ENCODE measurements at regions not wholly inside any gene's neighbourhood (a gene's known extent, or its start where the extent isn't known, plus 50 kb on each side); places are given as distances from the start of the nearest gene placed in this dataset.
"Not testable (repeated sequence)": the region's sequence is repeated elsewhere in the genome, so short reads cannot be mapped to it uniquely, and the experiment has no call there.

GRCh38 chr4:140246216-140246615, 92.2 kb upstream of the MAML3 start:
- DNase-seq (ENCODE audit: low spot score): no peak

- DNase-seq (ENCODE audit: low spot score): no peak
Observed at GRCh38 chr4:140244328-140244727, 90.3 kb upstream of the MAML3 start.

GRCh38 chr4:140243278-140243753, 89.3 kb upstream of the MAML3 start:
- DNase-seq (ENCODE audit: low spot score): no peak

DNA sequence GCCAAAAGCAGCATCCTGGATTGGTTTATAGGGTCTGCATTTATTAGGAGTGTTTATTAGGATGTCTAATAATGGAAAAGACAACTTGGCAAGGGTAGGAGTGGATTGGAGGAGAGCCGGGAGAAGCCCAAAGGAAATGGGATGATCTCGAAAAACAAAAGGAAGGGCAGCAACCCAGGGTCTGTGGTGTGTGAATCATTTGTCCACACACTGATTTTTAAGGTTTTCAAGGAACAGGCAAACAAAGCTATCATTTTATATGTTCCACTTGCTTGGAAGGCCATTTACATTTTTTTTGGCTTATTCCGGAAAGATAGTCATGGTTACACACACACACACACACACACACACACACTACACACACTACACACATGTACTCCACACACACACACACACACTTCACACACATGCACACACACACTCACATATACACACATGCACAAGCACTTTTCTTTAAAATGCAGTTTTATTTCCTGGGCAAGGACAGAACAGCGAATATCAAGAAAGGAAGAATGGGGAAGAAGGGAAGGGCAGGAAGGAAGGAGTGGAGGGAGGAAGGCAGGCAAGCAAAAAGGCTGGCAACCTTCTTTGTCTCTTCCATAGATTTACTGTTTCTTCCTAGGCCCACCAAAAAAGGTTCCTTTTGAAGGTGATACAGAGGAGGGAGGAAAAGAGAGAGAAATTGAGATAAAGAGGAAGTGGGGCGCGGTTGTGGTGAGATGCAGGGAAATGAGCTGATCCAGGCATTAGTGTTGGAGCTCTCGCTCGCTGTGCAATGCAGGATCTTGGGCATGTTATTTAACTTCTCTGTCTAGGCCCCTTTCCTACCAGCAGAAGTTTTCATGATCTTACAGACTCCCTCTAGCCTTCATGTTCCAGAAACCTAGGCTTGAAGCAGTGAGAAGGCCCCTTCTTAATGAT, 88.6 kb upstream of the MAML3 start:
- no peak for DNase-seq (ENCODE audit: low spot score)

- no peak for DNase-seq (ENCODE audit: low spot score)
Observed at GRCh38 chr4:140240237-140240636, 86.3 kb upstream of the MAML3 start.

DNA sequence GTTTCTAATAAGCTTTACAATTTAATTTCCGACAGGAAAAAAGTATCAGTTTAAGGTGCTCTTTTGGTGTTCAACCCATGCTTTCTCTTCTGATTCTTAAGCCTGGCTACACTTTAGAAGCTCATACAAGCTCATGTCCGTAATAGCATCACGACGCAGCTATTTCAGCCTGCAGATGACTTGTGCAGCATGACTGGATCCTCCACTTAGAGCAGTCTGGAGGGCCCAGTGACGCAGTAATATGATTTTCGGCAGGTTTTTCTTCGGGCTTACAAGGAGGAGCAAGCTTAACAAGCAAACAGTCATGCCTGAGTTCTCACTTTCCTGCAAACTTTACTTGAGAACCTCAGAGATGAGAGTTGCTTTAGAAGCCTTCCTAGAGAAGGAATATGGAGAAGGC, 85.3 kb upstream of the MAML3 start:
- no peak for DNase-seq (ENCODE audit: low spot score)

GRCh38 chr4:140238351-140239056, 84.5 kb upstream of the MAML3 start:
- DNase-seq (ENCODE audit: low spot score): peak; percentile 79

DNA sequence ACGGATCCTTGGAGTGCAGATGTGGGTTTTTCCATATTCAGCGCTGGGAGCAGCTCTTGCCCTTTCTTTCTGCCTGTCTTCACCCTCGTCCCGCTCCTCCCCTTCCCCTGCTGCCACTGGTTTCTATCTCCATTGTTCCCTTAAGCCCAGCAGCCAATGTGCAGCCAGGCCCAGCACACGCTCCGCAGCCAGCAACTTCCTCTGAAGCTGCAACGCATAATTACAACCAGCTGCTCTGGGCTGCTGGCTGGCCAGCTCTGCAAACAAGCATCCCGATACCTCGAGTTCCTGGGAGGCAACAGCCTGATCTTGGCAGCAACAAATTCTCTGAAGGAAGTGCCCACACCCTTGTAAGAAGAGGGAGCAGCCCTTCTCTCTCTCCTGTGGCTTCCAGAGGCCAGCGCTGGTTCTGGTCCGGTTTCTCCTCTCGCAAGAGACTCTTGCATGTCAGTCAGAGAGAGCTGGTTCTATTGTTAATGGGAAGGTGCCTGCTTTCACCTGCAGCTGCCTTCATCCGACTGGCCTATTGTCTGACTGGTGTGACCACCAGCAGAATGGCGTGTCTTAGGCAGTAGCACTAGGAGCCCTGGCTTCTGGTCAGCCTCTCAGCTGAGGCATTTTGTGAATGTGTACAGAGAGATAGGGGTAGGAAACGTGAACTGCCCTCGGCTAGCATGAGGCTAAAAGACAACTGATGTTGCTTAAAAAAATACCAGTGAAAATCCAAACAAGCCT, 83.8 kb upstream of the MAML3 start:
- DNase-seq (ENCODE audit: low spot score): peak; percentile 94

GRCh38 chr4:140236654-140237169, 82.7 kb upstream of the MAML3 start:
- no peak for DNase-seq (ENCODE audit: low spot score)

GRCh38 chr4:140234697-140235060, 80.7 kb upstream of the MAML3 start:
- no peak for DNase-seq (ENCODE audit: low spot score)

DNA sequence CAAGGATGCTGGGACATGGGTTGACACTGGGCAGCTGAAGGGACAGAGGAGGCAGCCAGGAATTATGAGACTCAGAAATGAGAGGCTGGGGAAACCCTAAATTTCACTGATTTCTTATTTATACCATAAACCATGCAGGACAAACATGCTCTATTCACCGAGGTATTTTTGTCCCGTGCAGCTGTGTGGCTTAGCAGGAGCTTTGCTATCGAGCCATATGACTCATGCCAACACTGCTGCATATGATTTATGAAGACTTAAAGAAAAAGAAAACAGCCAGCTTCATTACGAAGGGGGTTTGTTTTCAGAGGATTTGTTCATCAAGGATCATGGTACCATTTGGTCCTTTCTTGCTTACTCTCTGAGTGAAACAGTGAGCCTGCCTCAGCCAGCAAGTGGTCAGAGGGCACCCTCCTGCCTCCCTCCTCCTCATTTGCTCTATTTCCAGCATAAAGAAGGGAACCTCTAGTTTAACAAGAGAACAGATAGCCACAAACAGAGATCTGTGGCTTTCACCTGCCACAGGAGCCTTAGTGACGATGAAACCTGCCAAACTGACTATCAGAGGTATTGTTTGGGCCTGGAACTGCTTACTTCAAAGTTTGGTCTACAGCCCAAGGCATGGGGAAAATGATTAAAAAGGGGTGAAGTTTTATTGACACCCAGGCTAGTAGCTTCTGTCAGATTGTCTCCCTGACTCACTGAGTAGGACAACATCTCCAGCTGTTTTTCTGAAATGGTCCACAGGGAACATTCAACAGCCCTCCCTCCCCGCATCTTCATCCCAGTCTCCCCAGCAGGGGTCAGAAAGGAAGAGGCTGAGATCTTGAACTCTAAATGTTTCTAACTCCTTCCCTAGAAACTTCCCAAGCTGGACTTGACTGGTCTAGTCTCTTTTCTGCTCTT, 80.1 kb upstream of the MAML3 start:
- no peak for DNase-seq (ENCODE audit: low spot score)

- DNase-seq (ENCODE audit: low spot score): no peak
Observed at GRCh38 chr4:140229881-140230280, 75.9 kb upstream of the MAML3 start.

- no peak for DNase-seq (ENCODE audit: low spot score)
Observed at GRCh38 chr4:140227286-140227685, 73.3 kb upstream of the MAML3 start.

- no peak for DNase-seq (ENCODE audit: low spot score)
Observed at GRCh38 chr4:140223056-140223810, 69.2 kb upstream of the MAML3 start.

- DNase-seq (ENCODE audit: low spot score): no peak
Observed at GRCh38 chr4:140222171-140222570, 68.2 kb upstream of the MAML3 start.

GRCh38 chr4:140220058-140220457, 66.1 kb upstream of the MAML3 start:
- no peak for DNase-seq (ENCODE audit: low spot score)

DNA sequence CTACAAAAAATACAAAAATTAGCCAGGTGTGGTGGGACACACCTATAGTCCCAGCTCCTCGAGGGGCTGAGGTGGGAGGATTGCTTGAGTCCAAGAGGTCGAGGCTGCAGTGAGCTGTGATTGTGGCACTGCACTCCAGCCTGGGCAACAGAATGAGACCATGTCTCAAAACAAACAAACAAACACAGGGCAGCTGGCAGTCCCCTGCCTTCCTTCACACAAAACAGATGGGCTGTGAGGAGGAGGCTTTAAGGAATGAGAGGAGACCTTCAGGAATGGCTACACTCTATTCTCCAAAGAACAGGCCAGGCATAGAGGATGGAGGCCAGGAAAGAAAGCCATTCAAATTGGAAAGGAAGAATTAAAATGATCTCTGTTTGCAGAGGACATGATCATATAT, 65.6 kb upstream of the MAML3 start:
- DNase-seq (ENCODE audit: low spot score): no peak

DNA sequence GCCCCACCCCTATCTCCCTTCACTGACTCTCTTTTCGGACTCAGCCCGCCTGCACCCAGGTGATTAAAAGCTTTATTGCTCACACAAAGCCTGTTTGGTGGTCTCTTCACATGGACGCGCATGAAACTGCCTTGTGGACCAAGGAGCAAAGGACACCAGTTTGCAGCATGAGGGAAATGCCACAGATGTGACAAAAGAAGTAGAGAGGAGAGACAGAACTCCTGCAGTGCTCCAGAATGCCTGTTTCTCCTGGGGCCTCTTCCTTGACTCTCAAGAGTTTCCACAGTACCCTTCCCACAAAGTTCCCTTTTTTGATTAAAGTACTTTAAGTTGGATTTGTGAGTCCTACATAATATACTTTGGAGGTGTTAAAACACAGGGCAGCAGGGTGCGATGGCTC, 65.1 kb upstream of the MAML3 start:
- not testable (repeated sequence) for DNase-seq (ENCODE audit: low spot score)

DNA sequence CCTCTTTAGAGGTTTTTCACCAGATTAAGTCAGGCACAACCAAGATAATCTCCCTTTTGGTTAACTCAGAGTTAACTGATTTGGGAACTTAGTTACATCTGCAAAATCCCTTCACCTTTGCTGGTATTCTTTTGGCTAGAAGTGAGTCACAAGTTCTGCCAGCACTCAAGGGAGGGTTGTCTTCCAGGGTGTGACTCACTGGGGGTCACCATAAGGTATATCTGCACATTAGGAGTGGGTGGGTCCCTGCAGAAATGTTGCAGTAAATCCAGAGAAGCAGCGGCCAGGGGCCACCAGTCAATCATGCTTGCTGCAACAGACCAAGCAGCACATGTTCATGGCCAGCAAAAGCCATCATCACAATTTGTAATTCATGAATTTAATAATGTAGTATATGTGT, 59.8 kb upstream of the MAML3 start:
- DNase-seq (ENCODE audit: low spot score): no peak

- no peak for DNase-seq (ENCODE audit: low spot score)
Observed at GRCh38 chr4:140213116-140213515, 59.1 kb upstream of the MAML3 start.

GRCh38 chr4:140212646-140213045, 58.7 kb upstream of the MAML3 start:
- DNase-seq (ENCODE audit: low spot score): no peak
